H1 (cell line): ENCODE measurements at regions not wholly inside any gene's neighbourhood (a gene's known extent, or its start where the extent isn't known, plus 50 kb on each side); places are given as distances from the start of the nearest gene placed in this dataset.

Experiments used
- CTCF ChIP-seq, 3 experiments: IDR thresholded peaks; 1 replicate in 2 of 3; 2 replicates in 1 of 3; pipeline versions ENCODE4 v1.5.1 to v1.6.1; 2011; ENCODE audit warnings: low read length in 3 of 3, mild to moderate bottlenecking in 3 of 3, inconsistent platforms in 2 of 3, low read depth in 1 of 3, moderate library complexity in 1 of 3; ENCODE audit not compliant: insufficient read depth in 1 of 3; ENCODE audit errors: control extremely low read depth in 1 of 3
- HDAC2 ChIP-seq, 2 experiments: fragments of 300-600 bp in 1 of 2; sonication (generic) in 1 of 2; IDR thresholded peaks; 2 replicates each; pipeline ENCODE4 v1.6.1; 2011 to 2012; ENCODE audit warnings: low read depth in 2 of 2, low read length in 2 of 2, mild to moderate bottlenecking in 2 of 2, moderate library complexity in 2 of 2, borderline replicate concordance in 1 of 2, inconsistent platforms in 1 of 2
- POLR2AphosphoS5 ChIP-seq: IDR thresholded peaks from 2 replicates; pipeline ENCODE4 v1.6.1; 2011; ENCODE audit warnings: low read depth, low read length
- RFX5 ChIP-seq: IDR thresholded peaks from 2 replicates; pipeline ENCODE4 v1.6.1; 2011; ENCODE audit warnings: low read depth, low read length, improper control_type of control experiment, borderline replicate concordance
- RXRA ChIP-seq: IDR thresholded peaks from 2 replicates; pipeline ENCODE4 v1.6.1; 2011; ENCODE audit warnings: low read depth, mild to moderate bottlenecking, low read length, moderate library complexity; ENCODE audit not compliant: insufficient read depth

GRCh38 chr5:166320920-166321480 lies 1970.4 kb upstream of the WWC1 start:
- TF ChIP-seq RXRA (no peak), HDAC2 (IDR thresholded peaks at IDR 0.05; ENCODE audit: borderline replicate concordance in 1 of 2, low read depth in 2 of 2, low read length in 2 of 2) (no peak), CTCF (IDR thresholded peaks at IDR 0.05; ENCODE audit: control extremely low read depth in 1 of 3, insufficient read depth in 1 of 3, low read depth in 1 of 3, low read length in 3 of 3) (no peak), POLR2AphosphoS5 (no peak), RFX5 (no peak)
